ENCODE measurements at regions not wholly inside any gene's neighbourhood (a gene's known extent, or its start where the extent isn't known, plus 50 kb on each side); places are given as distances from the start of the nearest gene placed in this dataset.

DNA sequence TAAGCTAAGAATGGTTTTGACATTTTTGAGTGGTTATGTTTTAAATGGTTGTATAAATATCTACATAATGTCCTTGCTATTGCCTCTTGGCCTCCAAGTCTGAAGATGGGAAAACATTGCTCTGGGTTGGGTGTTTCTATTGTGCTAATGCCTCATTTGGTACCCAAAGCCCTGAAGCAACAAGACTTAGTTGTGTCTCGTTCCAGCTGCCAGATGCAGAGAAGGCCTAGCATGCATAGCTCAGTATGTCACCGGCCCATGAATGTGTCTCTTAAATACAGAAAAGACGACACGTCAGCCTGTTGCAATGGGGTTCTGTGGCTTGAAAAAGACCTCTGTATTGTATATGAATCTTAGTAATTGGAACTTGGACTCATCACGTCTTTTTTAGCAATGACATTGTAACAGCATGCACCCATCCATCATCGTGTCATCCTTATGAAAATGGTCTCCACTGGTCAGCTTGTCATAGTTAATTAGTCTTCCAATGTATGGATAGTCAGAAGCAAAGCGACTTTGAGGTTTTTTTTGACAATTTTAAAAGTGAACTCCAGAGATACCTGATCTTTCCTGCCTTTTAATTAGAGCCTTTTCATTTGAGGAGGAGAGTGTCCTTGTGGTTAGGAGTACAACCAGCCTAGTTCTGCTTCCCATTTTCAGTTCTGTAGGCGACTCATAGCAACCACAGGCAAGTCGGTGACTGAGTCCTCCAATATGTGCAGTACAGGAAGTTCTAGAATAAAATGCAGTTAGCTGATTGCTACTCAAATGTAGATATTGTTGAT is 126.4 kb upstream of the GATB start:
- no peak for DNase-seq (ENCODE audit: low spot score)

DNA sequence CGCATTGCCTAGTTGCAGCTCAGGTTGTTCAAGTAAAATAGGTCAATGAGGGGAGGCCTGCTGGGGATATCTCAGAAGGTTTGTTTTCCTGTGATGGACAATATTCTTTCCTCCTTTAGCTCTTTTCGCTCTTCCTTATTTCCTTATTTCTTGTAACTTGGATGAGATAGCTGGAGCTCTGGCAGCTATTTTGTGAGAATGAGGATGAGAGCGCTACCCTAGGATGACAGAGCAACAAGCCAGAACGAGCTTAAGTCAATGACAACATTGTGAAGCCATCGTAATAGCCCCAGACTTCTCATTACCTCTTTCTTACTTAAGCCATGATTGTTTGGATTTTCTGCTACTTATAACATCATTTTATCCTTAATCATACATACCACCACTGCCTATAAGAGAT is 124.3 kb upstream of the GATB start:
- no peak for DNase-seq (ENCODE audit: low spot score)

DNA sequence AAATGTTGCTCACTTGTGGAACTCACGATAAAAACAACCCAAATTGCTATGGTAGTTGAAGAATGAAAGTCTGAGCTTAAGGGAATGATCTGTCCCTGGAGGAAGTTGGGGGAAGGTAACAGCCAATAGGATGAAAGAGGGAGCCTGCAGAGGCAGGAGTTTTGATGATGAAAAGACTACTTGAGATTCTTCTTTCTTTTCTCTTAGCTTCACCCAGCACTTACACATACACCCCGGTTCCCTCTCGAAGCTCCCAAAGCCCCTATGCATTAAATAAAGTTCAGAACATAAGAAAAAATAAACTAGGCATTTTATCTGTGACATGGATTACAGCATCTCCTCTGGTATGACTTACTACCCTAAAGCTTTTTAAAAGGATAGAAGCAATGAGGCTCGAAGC is 122.9 kb upstream of the GATB start:
- no peak for DNase-seq (ENCODE audit: low spot score)

DNA sequence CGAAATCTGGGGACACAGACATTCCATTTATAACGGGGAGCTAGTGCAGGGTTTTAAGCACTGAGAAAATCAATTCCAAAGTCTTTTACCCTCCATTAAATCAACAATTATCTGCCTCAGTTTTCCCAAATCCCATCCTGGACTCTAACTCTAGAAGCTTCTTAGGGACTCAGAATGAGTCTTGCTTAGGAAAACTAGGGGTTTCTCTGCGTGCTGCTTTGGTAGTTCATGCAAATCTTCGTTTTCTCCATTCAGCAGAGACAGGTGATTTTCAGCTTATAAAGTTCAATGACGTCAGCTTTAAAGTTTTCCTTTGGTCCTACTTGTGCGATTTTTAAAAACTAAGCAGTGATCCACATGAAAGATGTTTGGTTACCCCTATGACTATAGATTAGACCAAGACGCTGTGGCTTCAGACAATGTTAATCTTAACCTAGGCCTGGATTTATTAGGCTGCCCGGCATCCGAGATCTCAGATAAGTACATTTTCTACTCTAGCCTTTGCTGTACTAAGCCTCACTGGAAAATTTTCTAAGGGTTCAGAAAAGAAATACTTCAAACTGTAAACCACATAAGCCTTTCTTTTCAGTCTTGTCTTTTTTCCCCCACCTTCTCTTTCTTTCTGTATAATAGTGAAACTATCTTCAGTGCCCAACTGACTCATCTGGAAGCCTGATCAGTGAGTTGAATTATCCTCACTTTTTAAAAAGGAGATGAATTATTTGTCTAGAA is 121.4 kb upstream of the GATB start:
- no peak for DNase-seq (ENCODE audit: low spot score)

DNA sequence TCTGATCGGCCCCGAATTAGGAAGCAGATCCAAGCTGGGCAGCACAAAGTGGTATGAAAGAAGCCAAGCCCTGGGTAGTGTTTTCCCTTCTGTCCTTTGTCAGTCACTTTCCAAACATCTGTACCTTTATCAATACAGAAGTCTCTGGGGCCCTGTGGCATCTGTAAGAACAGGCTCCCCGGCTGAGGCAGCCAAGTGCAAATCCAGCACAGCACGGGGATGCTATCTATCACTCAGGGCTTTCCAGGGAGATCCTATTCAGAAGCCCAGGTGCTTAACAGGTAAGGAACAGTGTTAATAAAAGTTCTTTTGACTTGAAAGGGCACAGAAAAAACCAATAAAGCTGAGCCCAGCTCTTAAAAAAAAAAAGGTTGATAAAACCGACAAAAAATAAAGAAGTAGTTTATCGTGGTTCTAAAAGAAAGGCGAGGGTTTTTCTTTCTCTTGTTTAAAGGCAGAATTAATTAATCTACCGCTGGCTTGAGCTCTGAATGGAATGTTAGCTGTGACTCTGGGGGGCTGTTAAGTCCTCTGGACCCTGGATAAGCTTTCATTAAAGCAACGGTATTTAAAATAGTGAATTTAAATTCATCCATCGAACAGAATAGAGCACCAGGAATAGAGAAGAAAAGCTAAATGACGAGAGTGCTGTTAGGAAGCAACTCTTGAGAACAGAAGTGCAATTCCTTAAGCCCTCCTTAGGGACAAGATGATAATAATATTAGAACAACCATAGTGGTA is 119.1 kb upstream of the GATB start:
- DNase-seq (ENCODE audit: low spot score) = no peak

DNA sequence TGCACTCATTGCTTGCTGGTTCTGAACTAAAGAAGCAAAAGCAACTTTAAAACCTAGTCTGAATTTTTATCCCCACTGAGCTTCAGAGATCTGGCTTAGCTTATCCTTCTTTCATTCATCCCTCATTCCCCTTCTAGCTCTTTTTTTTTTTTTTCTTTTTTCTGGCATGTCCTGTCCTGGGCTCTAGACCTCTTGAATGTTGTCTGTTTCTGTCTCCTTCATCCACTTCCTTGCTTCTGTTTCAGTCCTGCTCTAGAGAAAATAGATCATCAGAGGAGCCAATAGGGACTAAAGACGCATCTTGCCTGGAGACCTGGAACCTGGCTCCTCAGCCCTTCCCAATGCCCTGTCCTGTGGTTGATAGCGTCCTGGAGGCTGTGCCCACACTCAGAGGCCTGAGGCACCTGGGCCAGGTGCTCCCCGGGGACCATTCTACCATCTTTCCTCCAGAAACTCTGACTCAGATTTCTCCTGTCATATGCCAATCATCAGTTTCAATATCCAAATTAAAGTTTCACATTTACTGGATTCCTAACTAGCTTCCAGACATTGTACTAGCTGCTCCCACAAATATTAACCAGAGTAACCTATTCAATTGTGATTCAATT is 115.7 kb upstream of the GATB start:
- DNase-seq (ENCODE audit: low spot score) = no peak

DNA sequence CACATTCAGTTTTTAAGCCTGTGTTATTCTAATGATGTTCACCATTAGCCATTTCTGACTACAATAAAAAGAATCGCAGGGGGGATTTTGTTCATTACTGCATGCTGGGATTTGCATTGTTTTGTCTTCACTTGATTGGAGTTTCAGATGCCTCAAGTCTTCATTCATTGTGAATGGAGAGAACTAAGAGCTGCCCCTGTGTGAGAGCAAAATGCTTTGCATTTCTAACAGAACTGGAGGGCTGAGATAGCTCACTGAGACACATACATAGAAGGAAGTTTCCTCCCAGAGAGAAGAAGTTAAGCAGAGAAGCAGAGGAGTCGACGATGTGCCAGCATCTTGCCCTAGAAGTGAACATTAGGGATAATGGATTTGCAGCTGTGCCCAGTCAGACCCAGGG is 113.5 kb upstream of the GATB start:
- no peak for DNase-seq (ENCODE audit: low spot score)

DNA sequence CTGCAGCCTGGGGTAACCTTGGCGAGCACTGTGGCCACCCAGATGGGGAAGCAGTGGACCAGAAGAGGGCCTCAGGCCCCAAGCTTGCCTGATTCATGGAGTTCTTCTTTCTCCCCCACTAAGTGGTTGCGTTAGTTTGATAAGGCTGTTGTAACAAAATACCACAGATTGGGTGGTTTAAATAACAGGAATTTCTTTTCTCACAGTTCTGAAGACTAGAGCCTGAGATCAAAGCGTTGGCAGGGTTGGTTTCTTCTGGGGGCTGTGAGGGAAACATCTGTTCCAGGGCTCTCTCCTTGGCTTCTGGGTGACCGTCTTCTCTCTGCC is 105.7 kb upstream of the GATB start:
- no peak for DNase-seq (ENCODE audit: low spot score)

DNA sequence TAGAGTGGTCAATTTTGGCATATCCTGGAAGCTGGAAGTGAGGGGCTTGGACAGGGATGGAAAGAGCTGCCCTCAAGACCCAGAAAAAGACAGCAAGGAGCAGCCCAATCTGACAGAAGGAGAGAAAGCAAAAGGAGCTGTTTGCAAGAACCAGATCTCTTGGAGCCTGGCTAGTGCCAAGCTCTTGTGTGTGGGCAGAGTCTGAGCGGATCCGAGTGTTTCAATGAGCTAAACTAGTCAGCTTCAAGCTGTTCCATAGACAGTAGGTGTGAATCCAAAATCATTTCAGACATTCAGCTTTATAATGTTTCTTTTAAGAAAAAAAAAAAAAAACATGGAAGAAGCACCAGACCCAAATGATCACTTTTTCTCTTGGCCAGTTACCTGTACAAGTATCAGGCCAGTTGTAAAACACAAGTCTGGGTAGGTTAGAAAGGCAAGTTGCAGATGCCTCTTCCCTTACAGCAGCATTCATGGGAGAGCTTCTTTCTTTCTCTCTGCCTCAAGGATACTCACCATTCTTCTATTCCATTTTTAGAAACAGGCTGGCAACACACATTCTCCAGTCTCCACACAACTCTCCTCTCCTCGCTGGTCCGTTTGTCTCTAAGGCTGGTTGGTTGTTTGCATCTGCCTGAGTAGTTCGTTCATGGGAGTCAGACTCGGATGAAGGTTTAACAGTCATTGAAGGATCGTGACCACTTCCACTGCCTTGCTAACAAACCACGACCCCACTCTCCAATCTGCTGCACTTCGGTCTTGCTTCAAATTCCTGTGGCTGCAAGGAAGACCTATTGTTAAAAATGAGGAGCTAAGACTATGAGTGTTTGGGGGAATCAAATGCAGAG is 105.2 kb upstream of the GATB start:
- DNase-seq (ENCODE audit: low spot score) = no peak

DNA sequence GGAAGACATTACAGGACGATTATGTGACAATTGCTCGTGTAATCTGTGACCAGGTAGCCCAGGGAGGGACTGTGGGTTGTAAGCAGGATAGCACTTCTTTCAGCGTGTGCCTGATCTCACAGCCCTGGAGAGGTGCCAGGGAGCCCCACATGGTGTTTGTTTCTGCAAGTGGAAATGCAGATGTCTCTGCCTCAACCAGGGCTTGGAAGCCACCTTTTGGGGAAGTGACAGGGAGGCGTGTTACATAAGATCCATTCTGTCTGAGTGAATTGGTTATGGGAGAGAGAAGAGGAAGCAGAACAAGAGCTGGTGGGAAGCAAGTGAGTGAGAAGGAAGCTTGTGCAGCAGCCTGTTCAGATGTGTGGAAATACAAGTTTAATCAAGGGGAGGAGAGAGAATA is 104.5 kb upstream of the GATB start:
- DNase-seq (ENCODE audit: low spot score) = no peak

DNA sequence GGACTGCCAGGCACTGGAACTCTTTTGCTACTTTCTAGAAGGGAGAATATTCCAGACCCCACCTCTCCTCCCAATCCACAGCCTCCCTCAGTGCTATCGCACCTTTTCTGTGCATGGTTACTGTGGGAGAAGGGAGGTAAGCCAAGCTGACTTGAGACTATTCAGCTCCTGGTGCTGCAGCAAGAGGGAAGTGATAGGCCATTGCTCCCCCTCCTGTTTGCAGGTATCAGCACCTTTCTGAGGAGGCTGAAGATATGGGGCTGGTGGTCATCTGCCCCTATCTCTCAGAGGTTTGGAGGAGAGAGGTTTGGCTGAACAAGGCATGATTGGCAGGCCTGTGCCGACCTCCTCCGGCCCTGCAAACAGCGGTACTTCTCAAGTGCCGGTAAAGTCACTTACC is 103.3 kb upstream of the GATB start:
- no peak for DNase-seq (ENCODE audit: low spot score)

DNA sequence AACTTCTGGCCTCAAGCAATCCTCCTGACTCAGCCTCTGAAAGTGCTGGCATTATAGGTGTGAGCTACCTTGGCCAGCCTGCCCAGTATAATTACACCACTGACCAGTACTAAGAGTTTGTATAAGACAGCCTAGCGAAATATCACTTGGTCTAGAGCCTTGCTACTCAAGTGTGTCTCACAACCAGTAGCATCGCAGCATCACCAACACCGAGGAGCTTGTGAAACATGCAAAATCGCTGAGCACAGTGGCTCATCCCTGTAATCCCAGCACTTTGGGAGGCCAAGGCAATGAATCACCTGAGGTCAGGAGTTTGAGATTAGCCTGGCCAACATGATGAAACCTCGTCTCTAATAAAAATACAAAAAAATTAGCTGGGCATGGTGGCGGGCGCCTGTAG is 102.0 kb upstream of the GATB start:
- DNase-seq (ENCODE audit: low spot score) = no peak

DNA sequence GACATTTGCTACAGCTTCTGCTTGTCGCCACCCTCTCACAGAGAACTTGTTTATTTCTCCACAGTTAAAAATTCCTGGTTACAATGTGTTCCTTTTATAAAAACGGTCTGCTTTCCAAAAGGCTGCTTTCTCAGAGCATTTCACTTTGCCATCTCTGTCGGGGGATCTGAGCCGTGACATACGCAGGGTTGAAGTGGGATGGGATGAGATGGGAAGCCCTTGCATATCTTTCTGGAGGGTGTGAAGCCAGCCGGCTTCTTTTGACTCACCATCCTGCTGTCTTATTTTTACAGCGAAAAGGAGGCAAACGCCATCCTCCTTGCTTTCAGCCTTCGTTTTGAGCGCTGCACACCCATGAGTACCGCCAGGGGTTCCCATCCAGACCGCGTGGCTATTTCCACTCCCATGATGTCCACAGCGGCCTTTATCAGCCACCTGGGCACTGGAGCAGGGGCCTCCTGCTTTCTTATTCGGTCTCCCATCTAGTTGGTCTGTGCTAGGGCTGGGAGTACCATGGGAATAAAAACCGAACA is 99.8 kb upstream of the GATB start:
- DNase-seq (ENCODE audit: low spot score) = no peak

DNA sequence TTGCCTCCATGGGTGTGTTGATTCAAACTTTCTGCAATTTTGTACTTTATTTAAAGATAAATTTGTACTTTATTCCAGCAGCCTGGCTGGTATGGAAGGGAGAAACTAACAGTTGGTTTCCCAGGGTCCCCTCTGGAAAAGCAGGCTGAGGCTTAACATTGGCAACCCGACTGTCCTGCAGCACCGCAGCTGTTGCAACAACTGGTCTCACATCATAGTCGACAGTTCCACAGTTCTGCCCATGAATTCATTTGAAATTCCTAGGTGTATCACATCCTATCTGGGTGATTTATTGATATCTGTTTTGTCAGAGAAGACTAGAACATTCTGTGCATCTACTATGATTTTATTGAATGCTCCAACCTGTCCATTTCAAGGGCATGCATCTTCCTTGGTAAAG is 98.8 kb upstream of the GATB start:
- DNase-seq (ENCODE audit: low spot score) = no peak

DNA sequence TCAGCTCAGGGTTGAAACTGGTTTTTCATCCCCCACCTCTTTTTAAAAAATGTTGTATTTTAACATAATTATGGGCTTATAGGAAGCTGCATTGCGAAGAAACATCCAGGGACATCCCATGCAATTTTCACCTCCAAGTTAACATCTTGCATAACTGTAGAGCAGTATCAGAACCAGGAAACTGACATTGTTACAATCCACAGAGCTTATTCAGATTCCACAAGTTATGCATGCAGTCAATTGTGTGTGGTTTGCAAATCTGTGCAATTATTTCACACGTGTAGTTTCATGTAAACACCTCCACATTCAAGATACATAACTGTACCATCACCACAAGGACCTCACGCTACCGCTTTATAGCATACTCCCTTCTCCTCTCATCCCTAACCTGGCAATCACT is 97.5 kb upstream of the GATB start:
- no peak for DNase-seq (ENCODE audit: low spot score)

DNA sequence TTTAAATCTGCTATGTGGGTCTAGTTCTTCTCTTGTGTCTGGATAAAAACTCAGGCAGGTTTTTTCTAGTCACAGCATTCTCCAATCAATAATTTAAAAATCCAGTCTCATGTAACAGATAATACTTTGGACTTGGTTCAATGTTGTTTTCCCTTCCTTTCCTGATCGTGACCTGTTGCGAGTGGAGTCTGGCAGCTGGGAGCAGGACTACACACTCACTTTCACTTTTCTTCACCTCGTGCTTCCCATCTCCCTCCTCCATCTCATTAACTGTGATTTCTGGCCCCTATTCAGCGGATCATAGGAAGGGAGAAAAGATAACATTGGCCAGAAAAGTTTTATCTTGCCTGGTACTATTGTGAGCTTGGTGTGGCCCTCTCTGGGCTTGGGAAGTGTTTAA is 96.6 kb upstream of the GATB start:
- no peak for DNase-seq (ENCODE audit: low spot score)

DNA sequence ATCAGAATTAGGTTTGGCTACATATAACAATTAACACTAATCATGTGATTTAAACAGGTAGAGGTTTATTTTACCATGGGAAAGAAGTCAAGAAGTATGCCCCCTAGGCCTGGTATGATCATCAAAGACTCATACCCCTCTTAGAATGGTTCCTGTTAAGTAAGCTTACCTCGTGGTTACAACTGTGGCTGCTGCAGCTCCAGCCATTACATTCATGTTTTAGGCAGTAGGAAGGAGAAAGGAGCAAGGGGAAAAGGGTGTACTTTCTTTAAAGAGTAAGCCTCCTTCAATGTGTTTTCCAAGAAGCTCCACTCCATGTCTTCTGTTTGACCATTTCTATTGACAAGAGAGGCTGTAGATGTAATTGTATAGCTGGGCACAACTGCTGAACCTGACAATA is 94.9 kb upstream of the GATB start:
- no peak for DNase-seq (ENCODE audit: low spot score)

DNA sequence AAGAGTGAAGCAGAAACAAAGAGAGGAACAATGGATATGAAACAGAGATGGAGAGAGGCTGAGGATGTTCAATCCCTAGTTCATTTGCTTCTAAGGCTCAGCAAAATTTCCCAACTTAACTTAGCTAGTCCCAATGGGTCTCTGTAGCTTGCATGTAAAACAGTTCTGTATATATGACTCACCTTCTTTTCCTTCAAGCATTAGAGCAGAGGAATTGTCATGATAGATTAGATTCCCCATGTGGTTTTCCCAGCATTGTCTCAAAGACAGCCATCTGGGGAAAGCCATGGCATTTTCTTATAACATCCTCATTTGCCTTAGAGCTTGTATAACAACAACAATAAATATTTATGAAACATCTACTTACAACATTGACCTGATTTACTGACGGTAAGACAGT is 93.9 kb upstream of the GATB start:
- DNase-seq (ENCODE audit: low spot score) = no peak

DNA sequence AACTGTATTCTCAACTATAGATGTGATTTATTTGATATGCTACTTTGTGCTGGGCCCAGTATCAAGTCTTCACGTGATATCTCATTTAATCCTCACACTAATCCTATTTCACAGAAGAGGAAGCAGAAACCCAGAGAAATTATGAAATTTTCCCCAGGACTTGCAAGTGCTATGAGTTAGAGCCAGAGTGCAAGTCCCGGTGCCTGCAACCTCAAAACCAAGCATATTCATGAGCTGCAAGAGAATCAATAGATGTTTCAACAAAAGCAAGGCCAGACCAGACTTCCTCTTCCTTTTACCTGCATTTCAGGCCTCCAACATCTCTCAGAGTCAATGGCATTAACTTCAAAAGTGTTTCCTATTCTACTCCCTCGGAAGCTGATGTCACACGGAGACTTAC is 92.2 kb upstream of the GATB start:
- DNase-seq (ENCODE audit: low spot score) = no peak

DNA sequence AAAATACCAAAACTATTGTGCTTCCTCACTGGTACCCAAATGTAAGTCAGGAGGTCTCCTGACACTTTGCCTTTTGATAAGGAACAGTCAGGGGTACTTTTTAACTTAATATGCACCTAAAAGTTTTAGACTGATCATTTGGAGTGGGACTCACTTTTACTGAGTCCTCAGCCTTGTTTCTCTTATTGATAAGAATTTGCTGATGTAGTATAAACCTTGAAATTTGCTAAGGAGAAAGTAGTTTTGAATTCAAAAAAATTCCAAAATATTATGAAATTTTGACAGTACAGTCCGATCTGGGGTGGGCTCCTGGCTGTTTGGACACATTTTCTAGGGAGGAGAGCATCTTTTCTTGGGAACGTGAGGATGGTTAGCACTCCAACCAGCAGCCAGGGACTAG is 91.4 kb upstream of the GATB start:
- no peak for DNase-seq (ENCODE audit: low spot score)

DNA sequence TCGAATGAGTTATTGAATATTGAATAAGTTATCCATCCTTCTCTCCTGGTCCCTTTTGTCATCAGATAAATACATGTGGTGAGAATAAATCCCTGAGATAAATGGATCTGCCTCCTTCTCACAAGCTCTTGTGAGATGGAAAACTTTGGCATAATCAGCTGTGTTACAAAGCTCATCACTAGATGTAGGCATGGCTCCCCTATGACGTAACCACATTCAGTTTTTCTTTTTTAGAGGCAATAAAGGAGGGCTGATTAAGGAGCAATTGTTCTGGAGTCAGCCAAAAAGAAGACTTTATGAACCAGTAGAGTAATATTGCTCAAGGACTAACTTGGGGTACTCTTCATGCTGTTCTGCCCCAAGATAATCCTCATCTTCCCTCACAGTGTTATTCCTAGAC is 90.5 kb upstream of the GATB start:
- DNase-seq (ENCODE audit: low spot score) = no peak

DNA sequence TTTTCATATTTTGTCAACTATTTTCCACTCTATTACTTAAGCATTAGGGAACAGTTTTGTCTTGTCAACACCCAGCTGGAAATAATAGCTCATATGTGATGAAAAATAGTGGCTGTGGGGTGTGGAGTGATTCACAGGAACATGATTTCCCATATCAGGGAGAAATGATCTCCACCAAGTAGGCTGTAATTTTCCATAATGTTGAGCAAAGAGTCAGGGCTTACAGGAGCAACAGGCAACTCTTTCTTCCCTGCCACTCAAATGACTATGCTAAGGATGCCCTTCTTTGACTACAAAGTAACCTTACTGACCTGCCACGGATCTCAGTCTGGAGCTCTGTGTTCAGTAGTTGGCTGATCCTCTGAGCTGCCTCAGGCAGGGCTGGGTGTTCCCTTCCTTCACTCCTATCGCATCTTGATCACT is 90.0 kb upstream of the GATB start:
- DNase-seq (ENCODE audit: low spot score) = no peak

Measured in hepatic stellate cell (primary cell).